Mucosa of stomach (tissue), 1 donor: ENCODE measurements at regions not wholly inside any gene's neighbourhood (a gene's known extent, or its start where the extent isn't known, plus 50 kb on each side); places are given as distances from the start of the nearest gene placed in this dataset.

Experiments
- H3K27me3 ChIP-seq: one replicate; pipeline ENCODE4 v1.7.0; 2013; ENCODE audit warnings: mild to moderate bottlenecking, low read length; ENCODE audit not compliant: control insufficient read depth, insufficient read depth
- H3K36me3 ChIP-seq: one replicate; pipeline ENCODE4 v1.7.0; 2013; ENCODE audit warnings: low read length; ENCODE audit not compliant: control insufficient read depth, insufficient read depth
- H3K4me1 ChIP-seq: one replicate; pipeline ENCODE4 v1.7.0; 2013; ENCODE audit warnings: mild to moderate bottlenecking, low read length; ENCODE audit not compliant: control insufficient read depth, insufficient read depth
- H3K4me3 ChIP-seq: one replicate; pipeline ENCODE4 v1.7.0; 2013; ENCODE audit warnings: low read length
- H3K9ac ChIP-seq: one replicate; pipeline ENCODE4 v1.7.0; 2013; ENCODE audit warnings: mild to moderate bottlenecking, low read length, moderate library complexity
- H3K9me3 ChIP-seq: one replicate; pipeline ENCODE4 v1.7.0; 2013; ENCODE audit warnings: mild to moderate bottlenecking, low read length, moderate library complexity; ENCODE audit not compliant: control insufficient read depth
- donor health status: Pancreatic carcinoma.

DNA sequence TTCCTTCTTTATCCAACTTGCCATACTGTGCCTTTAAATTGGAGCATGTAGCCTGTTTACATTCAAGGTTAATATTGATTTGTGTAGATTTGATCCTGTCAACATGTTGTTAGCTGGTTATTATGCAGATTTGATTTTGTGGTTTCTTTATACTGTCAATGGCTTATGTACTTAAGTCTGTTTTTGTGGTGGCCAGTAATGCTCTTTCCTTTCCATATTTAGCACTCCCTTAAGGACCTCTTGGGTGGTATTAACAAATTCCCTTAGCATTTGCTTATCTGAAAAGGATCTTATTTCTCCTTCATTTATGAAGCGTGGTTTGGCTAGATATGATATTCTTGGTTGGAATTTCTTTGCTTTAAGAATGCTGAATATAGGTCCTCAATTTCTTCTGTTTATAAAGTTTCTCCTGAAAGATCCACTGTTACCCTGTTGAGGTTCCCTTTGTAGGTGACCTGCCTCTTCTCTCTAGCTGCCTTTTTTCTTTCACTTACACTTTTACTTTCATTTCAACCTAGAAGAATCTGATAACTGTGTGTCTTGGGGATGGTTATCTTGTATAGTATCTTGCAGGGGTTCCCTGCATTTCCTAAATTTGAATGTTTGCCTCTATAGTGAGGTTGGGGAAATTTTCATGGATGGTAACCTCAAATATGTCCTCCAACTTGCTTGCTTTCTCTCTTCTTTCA is 86.9 kb upstream of the NEGR1 start:
- H3K4me3 ChIP-seq: no peak overlapping the region
- no peaks in the 10 kb centered on the region for H3K27me3 ChIP-seq
- no peaks in the 10 kb centered on the region for H3K9me3 ChIP-seq
- no peak overlapping the region for H3K9ac ChIP-seq
- H3K4me1 ChIP-seq: no peaks in the 10 kb centered on the region
- no peaks in the 10 kb centered on the region for H3K36me3 ChIP-seq

DNA sequence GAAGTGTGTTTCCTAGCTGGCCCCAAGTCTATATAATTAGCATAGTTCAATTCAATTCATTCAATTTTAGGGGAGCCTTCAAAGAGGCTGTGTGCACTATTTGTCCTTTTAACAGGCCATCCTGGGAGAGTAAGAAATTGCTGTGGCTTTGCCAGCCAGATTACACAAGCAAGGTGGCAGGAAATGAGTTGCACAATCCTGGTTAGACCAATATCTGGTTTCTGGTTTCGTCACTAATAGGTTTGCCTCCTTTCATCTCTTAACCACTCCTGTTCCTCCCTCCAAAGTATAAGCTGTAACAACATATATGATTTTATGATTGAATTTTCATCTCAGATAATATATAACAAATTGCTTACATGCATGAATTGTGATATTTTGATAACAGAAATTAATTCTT is 84.1 kb upstream of the NEGR1 start:
- Histone ChIP-seq H3K4me3 (no peak overlapping the region), H3K36me3 (no peaks in the 10 kb centered on the region), H3K27me3 (no peaks in the 10 kb centered on the region), H3K9me3 (no peaks in the 10 kb centered on the region), H3K9ac (no peak overlapping the region), H3K4me1 (no peaks in the 10 kb centered on the region)

DNA sequence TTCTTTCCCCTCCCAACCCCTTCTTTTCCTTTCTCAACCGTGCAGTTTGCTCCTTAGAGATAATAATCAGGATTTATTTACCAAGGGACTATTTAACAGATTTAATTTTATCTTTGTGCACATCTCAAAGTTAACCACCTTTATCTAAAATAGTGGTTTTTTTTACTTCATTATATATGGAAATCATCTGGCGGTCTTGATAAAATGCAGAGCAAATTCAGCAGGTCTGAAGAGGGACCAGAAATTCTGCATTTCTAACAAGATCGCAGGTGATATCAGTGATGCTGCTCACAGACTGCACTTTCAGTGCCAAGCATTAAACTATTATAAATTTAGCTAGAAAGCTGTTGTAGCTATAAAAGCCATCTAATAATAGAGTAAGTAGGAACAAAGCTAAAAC is 83.4 kb upstream of the NEGR1 start:
- H3K36me3 ChIP-seq: no peaks in the 10 kb centered on the region
- no peak overlapping the region for H3K4me3 ChIP-seq
- H3K9ac ChIP-seq: no peak overlapping the region
- H3K27me3 ChIP-seq: no peaks in the 10 kb centered on the region
- no peaks in the 10 kb centered on the region for H3K4me1 ChIP-seq
- H3K9me3 ChIP-seq: no peaks in the 10 kb centered on the region

DNA sequence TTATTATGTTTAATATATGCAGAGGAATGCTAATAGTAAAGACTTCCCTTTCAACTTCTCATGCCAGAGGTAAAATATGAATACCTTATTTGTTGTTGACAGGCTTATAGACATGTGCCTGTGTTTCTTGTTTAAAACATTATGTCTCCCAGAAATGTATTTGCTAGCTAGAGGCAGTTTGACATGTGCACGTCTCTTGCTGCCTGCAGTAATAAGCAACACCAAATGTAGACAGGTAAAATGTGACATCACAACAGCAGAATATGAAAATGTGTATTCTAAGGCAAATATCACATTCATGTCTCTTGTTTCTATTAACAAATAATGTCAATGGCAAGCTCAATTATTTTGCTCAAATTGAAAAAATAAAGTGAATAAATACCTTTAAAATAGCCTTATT is 80.2 kb upstream of the NEGR1 start:
- H3K4me1 ChIP-seq: no peaks in the 10 kb centered on the region
- no peaks in the 10 kb centered on the region for H3K27me3 ChIP-seq
- H3K36me3 ChIP-seq: no peaks in the 10 kb centered on the region
- no peak overlapping the region for H3K9ac ChIP-seq
- H3K9me3 ChIP-seq: no peaks in the 10 kb centered on the region
- H3K4me3 ChIP-seq: no peak overlapping the region

DNA sequence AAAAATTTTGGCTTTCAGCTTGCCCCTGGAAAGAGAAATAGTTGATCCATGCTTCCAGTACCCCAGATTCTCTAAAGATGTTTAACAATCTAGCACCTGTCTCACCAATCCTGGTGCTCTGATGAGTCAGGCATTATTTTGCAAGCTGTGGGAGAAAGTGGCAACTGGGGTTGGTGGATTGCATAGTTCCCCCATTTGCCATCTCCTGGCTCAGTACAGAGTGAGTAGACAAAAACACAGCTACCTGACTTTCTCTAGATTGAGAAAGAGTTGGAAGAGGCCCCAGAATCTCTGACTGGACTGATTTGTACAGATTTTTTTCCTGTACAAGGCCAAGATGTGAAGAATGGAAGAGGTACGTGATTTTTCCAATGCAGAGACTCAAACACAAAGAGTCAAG is 75.1 kb upstream of the NEGR1 start:
- no peak overlapping the region for H3K4me3 ChIP-seq
- no peaks in the 10 kb centered on the region for H3K4me1 ChIP-seq
- no peak overlapping the region for H3K9ac ChIP-seq
- no peaks in the 10 kb centered on the region for H3K27me3 ChIP-seq
- no peaks in the 10 kb centered on the region for H3K9me3 ChIP-seq
- no peaks in the 10 kb centered on the region for H3K36me3 ChIP-seq

DNA sequence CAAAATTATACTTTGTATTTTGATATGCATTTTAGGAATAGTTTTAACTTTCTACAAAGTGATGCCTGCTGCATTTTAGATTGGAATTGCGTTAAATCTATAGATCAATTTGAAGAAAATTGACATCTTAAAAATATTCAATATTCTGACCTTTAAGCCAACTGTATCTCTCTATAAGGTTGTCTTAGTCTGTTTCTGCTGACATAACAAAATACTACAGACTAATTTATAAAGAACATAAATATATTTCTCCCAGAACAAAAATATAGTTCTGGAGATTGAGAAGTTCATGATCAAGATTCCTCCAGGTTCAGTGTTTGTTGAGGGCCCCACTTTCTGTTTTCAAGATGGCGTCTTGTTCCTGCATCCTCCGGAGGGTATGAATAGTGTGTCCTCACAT is 73.6 kb upstream of the NEGR1 start:
- no peaks in the 10 kb centered on the region for H3K9me3 ChIP-seq
- H3K9ac ChIP-seq: no peak overlapping the region
- no peaks in the 10 kb centered on the region for H3K27me3 ChIP-seq
- H3K4me1 ChIP-seq: no peaks in the 10 kb centered on the region
- no peaks in the 10 kb centered on the region for H3K36me3 ChIP-seq
- H3K4me3 ChIP-seq: no peak overlapping the region

DNA sequence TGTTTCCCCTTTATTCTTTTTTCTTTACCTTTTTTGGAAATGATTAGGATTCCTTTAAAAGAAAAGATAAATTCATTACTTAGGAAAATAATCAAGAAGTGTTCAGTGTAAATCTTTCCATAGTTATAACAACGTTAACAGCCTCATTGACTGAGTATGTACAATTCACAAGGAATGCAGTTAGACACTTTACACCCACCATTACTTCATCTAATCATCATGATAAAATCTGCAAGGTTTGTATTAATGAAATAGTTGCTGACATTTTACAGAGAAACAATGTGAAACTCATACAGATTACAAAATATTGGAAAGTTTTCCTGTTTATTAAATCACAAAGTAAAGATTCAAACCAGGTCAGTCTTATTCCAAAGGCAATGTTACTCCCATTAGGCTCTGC is 59.3 kb upstream of the NEGR1 start:
- Histone ChIP-seq H3K4me1 (no peaks in the 10 kb centered on the region), H3K36me3 (no peaks in the 10 kb centered on the region), H3K4me3 (no peak overlapping the region), H3K9ac (no peak overlapping the region), H3K27me3 (no peaks in the 10 kb centered on the region), H3K9me3 (no peaks in the 10 kb centered on the region)

DNA sequence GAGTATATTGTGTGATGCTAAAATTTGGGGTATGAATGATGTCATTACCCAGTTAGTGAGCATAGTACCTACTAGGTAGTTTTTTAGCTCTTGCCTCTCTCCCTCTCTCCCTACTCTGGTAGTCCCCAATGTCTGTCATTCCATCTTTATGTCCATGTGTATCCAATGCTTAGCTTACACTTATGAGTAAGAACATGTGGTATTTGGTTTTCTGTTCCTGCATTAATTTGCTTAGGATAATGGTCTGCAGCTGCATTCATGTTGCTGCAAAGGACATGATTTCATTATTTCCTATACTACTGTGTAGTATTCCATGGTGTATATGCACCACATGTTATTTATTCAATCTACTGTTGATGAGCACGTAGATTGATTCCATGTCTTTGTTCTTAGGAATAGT is 54.4 kb upstream of the NEGR1 start:
- H3K27me3 ChIP-seq: no peaks in the 10 kb centered on the region
- H3K36me3 ChIP-seq: no peaks in the 10 kb centered on the region
- no peak overlapping the region for H3K9ac ChIP-seq
- H3K9me3 ChIP-seq: no peaks in the 10 kb centered on the region
- H3K4me3 ChIP-seq: no peak overlapping the region
- no peaks in the 10 kb centered on the region for H3K4me1 ChIP-seq
